ENCODE measurements at regions not wholly inside any gene's neighbourhood (a gene's known extent, or its start where the extent isn't known, plus 50 kb on each side); places are given as distances from the start of the nearest gene placed in this dataset.

- H3K36me3 ChIP-seq (ENCODE audit: control insufficient read depth in 1 of 2, insufficient read depth in 2 of 2, low read length in 2 of 2) = no peaks in the 10 kb centered on the region
- no peak overlapping the region for H4K91ac ChIP-seq (ENCODE audit: low read depth, low read length)
- no peaks in the 10 kb centered on the region for H3K79me1 ChIP-seq (ENCODE audit: low read length)
- no peak overlapping the region for H3K4me3 ChIP-seq (ENCODE audit: low read depth, low read length)
- no peak overlapping the region for H2BK5ac ChIP-seq (ENCODE audit: low read depth, low read length, poor library complexity)
- H3K27ac ChIP-seq (ENCODE audit: low read depth, low read length) = no peak overlapping the region
- no peaks in the 10 kb centered on the region for H3K27me3 ChIP-seq (ENCODE audit: insufficient read depth, low read length)
- H4K12ac ChIP-seq (ENCODE audit: low read depth, low read length) = no peak overlapping the region
- no peak overlapping the region for H2AFZ ChIP-seq (ENCODE audit: insufficient read depth, low read length, poor library complexity)
- H3K18ac ChIP-seq (ENCODE audit: low read length) = no peak overlapping the region
- no peak overlapping the region for H3K14ac ChIP-seq (ENCODE audit: low read length)
- no peak overlapping the region for H3K4me2 ChIP-seq (ENCODE audit: low read length)
- H4K8ac ChIP-seq (ENCODE audit: low read depth, low read length) = no peak overlapping the region
- no peak overlapping the region for H2BK120ac ChIP-seq (ENCODE audit: insufficient read depth, low read length, poor library complexity)
- no peak for DNase-seq
- no CpG with 5 or more reads among the region's 2 CpGs for WGBS (ENCODE audit: extremely low coverage, insufficient coverage, insufficient read length)
- H3K79me2 ChIP-seq (ENCODE audit: control insufficient read depth, insufficient read depth, low read length, poor library complexity) = no peaks in the 10 kb centered on the region
- no peak overlapping the region for H3K9ac ChIP-seq (ENCODE audit: low read length)
- H3K4me1 ChIP-seq (ENCODE audit: control insufficient read depth in 1 of 2, insufficient read depth in 2 of 2, low read length in 2 of 2) = no peaks in the 10 kb centered on the region
- H2BK12ac ChIP-seq (ENCODE audit: low read length) = no peak overlapping the region
- no peaks in the 10 kb centered on the region for H3K9me3 ChIP-seq (ENCODE audit: insufficient read depth, low read depth, low read length)
- no peak overlapping the region for H3K23ac ChIP-seq (ENCODE audit: low read length)
- H2AK5ac ChIP-seq (ENCODE audit: low read length) = no peak overlapping the region
- H3K4ac ChIP-seq (ENCODE audit: low read depth, low read length) = no peak overlapping the region
These were observed 1957.4 kb upstream of the SEL1L start for GRCh38 chr14:83491091-83491490.

GRCh38 chr14:83520837-83521236 is 1987.2 kb upstream of the SEL1L start:
- Histone ChIP-seq H2AK5ac (ENCODE audit: low read length) (no peak overlapping the region), H3K4me1 (ENCODE audit: control insufficient read depth in 1 of 2, insufficient read depth in 2 of 2, low read length in 2 of 2) (peaks cover 0 to 3% of the 10 kb centered on the region in 2 experiments)
- no CpG with 5 or more reads among the region's 3 CpGs for WGBS (ENCODE audit: extremely low coverage, insufficient coverage, insufficient read length)

GRCh38 chr14:83529531-83529930 is 1995.9 kb upstream of the SEL1L start:
- H4K12ac ChIP-seq (ENCODE audit: low read depth, low read length) = no peak overlapping the region
- WGBS (ENCODE audit: extremely low coverage, insufficient coverage, insufficient read length) = no CpG with 5 or more reads among the region's 2 CpGs
- H2AFZ ChIP-seq (ENCODE audit: insufficient read depth, low read length, poor library complexity) = no peak overlapping the region
- no peak overlapping the region for H2BK120ac ChIP-seq (ENCODE audit: insufficient read depth, low read length, poor library complexity)
- no peak for DNase-seq
- H3K18ac ChIP-seq (ENCODE audit: low read length) = no peak overlapping the region
- H3K27me3 ChIP-seq (ENCODE audit: insufficient read depth, low read length) = no peaks in the 10 kb centered on the region
- H3K4me1 ChIP-seq (ENCODE audit: control insufficient read depth in 1 of 2, insufficient read depth in 2 of 2, low read length in 2 of 2) = no peaks in the 10 kb centered on the region
- H3K14ac ChIP-seq (ENCODE audit: low read length) = no peak overlapping the region
- no peaks in the 10 kb centered on the region for H3K79me1 ChIP-seq (ENCODE audit: low read length)
- H3K4me3 ChIP-seq (ENCODE audit: low read depth, low read length) = no peak overlapping the region
- no peaks in the 10 kb centered on the region for H3K36me3 ChIP-seq (ENCODE audit: control insufficient read depth in 1 of 2, insufficient read depth in 2 of 2, low read length in 2 of 2)
- no peak overlapping the region for H3K27ac ChIP-seq (ENCODE audit: low read depth, low read length)
- H3K9me3 ChIP-seq (ENCODE audit: insufficient read depth, low read depth, low read length) = no peaks in the 10 kb centered on the region
- no peak overlapping the region for H4K8ac ChIP-seq (ENCODE audit: low read depth, low read length)
- no peak overlapping the region for H4K91ac ChIP-seq (ENCODE audit: low read depth, low read length)
- H2BK12ac ChIP-seq (ENCODE audit: low read length) = no peak overlapping the region
- H3K9ac ChIP-seq (ENCODE audit: low read length) = no peak overlapping the region
- no peak overlapping the region for H2AK5ac ChIP-seq (ENCODE audit: low read length)
- H3K4me2 ChIP-seq (ENCODE audit: low read length) = no peak overlapping the region
- no peak overlapping the region for H3K4ac ChIP-seq (ENCODE audit: low read depth, low read length)
- H3K23ac ChIP-seq (ENCODE audit: low read length) = no peak overlapping the region
- no peaks in the 10 kb centered on the region for H3K79me2 ChIP-seq (ENCODE audit: control insufficient read depth, insufficient read depth, low read length, poor library complexity)
- H2BK5ac ChIP-seq (ENCODE audit: low read depth, low read length, poor library complexity) = no peak overlapping the region

More at GRCh38 chr14:83520837-83521236, 1987.2 kb upstream of the SEL1L start:
- Histone ChIP-seq H3K14ac (ENCODE audit: low read length) (no peak overlapping the region), H3K9me3 (ENCODE audit: insufficient read depth, low read depth, low read length) (no peaks in the 10 kb centered on the region), H4K91ac (ENCODE audit: low read depth, low read length) (no peak overlapping the region), H2BK120ac (ENCODE audit: insufficient read depth, low read length, poor library complexity) (no peak overlapping the region), H3K79me2 (ENCODE audit: control insufficient read depth, insufficient read depth, low read length, poor library complexity) (no peaks in the 10 kb centered on the region), H3K36me3 (ENCODE audit: control insufficient read depth in 1 of 2, insufficient read depth in 2 of 2, low read length in 2 of 2) (no peaks in the 10 kb centered on the region), H4K8ac (ENCODE audit: low read depth, low read length) (no peak overlapping the region), H2BK5ac (ENCODE audit: low read depth, low read length, poor library complexity) (no peak overlapping the region), H3K4me2 (ENCODE audit: low read length) (no peak overlapping the region), H3K79me1 (ENCODE audit: low read length) (no peaks in the 10 kb centered on the region), H2BK12ac (ENCODE audit: low read length) (no peak overlapping the region), H3K18ac (ENCODE audit: low read length) (no peak overlapping the region), H3K9ac (ENCODE audit: low read length) (no peak overlapping the region), H3K23ac (ENCODE audit: low read length) (no peak overlapping the region), H3K27ac (ENCODE audit: low read depth, low read length) (no peak overlapping the region), H3K4ac (ENCODE audit: low read depth, low read length) (no peak overlapping the region), H4K12ac (ENCODE audit: low read depth, low read length) (no peak overlapping the region), H2AFZ (ENCODE audit: insufficient read depth, low read length, poor library complexity) (no peak overlapping the region), H3K27me3 (ENCODE audit: insufficient read depth, low read length) (no peaks in the 10 kb centered on the region), H3K4me3 (ENCODE audit: low read depth, low read length) (no peak overlapping the region)
- DNase-seq = no peak

- Histone ChIP-seq H3K27ac (ENCODE audit: low read depth, low read length) (no peak overlapping the region), H2AFZ (ENCODE audit: insufficient read depth, low read length, poor library complexity) (no peak overlapping the region), H3K9ac (ENCODE audit: low read length) (no peak overlapping the region), H2BK5ac (ENCODE audit: low read depth, low read length, poor library complexity) (no peak overlapping the region), H2BK12ac (ENCODE audit: low read length) (no peak overlapping the region), H3K14ac (ENCODE audit: low read length) (no peak overlapping the region), H3K4me2 (ENCODE audit: low read length) (no peak overlapping the region), H2BK120ac (ENCODE audit: insufficient read depth, low read length, poor library complexity) (no peak overlapping the region), H3K23ac (ENCODE audit: low read length) (no peak overlapping the region), H4K91ac (ENCODE audit: low read depth, low read length) (no peak overlapping the region), H3K18ac (ENCODE audit: low read length) (no peak overlapping the region), H3K4me3 (ENCODE audit: low read depth, low read length) (no peak overlapping the region), H3K36me3 (ENCODE audit: control insufficient read depth in 1 of 2, insufficient read depth in 2 of 2, low read length in 2 of 2) (no peaks in the 10 kb centered on the region), H3K4me1 (ENCODE audit: control insufficient read depth in 1 of 2, insufficient read depth in 2 of 2, low read length in 2 of 2) (no peaks in the 10 kb centered on the region), H2AK5ac (ENCODE audit: low read length) (no peak overlapping the region), H4K12ac (ENCODE audit: low read depth, low read length) (no peak overlapping the region), H3K4ac (ENCODE audit: low read depth, low read length) (no peak overlapping the region), H4K8ac (ENCODE audit: low read depth, low read length) (no peak overlapping the region), H3K9me3 (ENCODE audit: insufficient read depth, low read depth, low read length) (no peaks in the 10 kb centered on the region), H3K79me1 (ENCODE audit: low read length) (no peaks in the 10 kb centered on the region), H3K79me2 (ENCODE audit: control insufficient read depth, insufficient read depth, low read length, poor library complexity) (no peaks in the 10 kb centered on the region), H3K27me3 (ENCODE audit: insufficient read depth, low read length) (no peaks in the 10 kb centered on the region)
- no peak for DNase-seq
These were observed 1996.2 kb upstream of the FLRT2 start for GRCh38 chr14:83533734-83534133.
